Calu3 (cell line): ENCODE measurements at regions not wholly inside any gene's neighbourhood (a gene's known extent, or its start where the extent isn't known, plus 50 kb on each side); places are given as distances from the start of the nearest gene placed in this dataset.

Source experiments
- BruUV-seq: library from RNA; stranded (reverse); fragments of 400-500 nt; replicated peaks from 2 replicates; lab custom pipeline; 2021; lab: Mats Ljungman, UMichigan
- CTCF ChIA-PET: fragments of 300-600 bp; sonication (Branson Sonifier 250); formaldehyde crosslinking; loops from one replicate; lab custom pipeline; 2022; ENCODE audit warnings: antibody characterized with exemption; lab: Charles Lee
- DNase-seq: peaks from one replicate; pipeline ENCODE4 v3.0.0; 2022
- H3K27ac Mint-ChIP-seq: one replicate; pipeline ENCODE4 v1.8.0; 2022; ENCODE audit warnings: mixed read lengths; ENCODE audit not compliant: unreplicated experiment
- H3K27me3 Mint-ChIP-seq: one replicate; pipeline ENCODE4 v1.8.0; 2022; ENCODE audit warnings: mixed read lengths; ENCODE audit not compliant: unreplicated experiment
- H3K36me3 Mint-ChIP-seq: one replicate; pipeline ENCODE4 v1.8.0; 2022; ENCODE audit warnings: mild to moderate bottlenecking, moderate library complexity, mixed read lengths; ENCODE audit not compliant: insufficient read depth, unreplicated experiment
- H3K4me1 Mint-ChIP-seq: one replicate; pipeline ENCODE4 v1.8.0; 2022; ENCODE audit warnings: mild to moderate bottlenecking, low read depth, mixed read lengths; ENCODE audit not compliant: unreplicated experiment
- H3K4me3 Mint-ChIP-seq: one replicate; pipeline ENCODE4 v1.8.0; 2022; ENCODE audit warnings: mild to moderate bottlenecking, low read depth, moderate library complexity, mixed read lengths; ENCODE audit not compliant: unreplicated experiment
- H3K9me3 Mint-ChIP-seq: one replicate; pipeline ENCODE4 v1.8.0; 2022; ENCODE audit warnings: low read depth, mixed read lengths; ENCODE audit not compliant: unreplicated experiment
- intact Hi-C: fragments of 100-400 bp; cut with micrococcal nuclease; formaldehyde crosslinking; loops from one replicate; pipeline ENCODE4 v1.10.0; 2022; ENCODE audit not compliant: unreplicated experiment
- TF ChIP-seq, protein P1 (sequence below): fragments of 200-600 bp; IDR thresholded peaks from one replicate; pipeline ENCODE4 v1.8.0; 2022; ENCODE audit warnings: antibody characterized with exemption; ENCODE audit not compliant: unreplicated experiment

DNA sequence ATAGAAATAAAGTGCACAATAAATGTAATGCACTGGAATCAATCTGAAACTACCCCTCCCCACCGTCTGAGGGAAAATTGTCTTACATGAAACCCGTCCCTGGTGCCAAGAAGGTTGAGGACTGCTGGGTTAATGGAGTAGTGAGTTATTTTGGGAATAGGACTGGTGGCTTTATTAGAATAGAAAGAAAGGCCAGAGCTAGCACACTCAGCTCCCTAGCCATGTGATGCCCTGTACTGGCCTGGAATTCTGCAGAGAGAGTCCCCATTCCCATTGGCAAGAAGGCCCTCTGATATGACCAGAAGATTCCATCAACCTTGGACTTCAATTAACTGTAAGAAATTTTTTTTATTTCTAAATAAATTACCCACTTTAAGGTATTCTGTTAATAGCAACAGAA is 393.5 kb upstream of the PCDH9 start:
- BruUV-seq = no TSS peak
- Mint-ChIP-seq H3K27ac (no peak overlapping the region), H3K4me3 (no peak overlapping the region), H3K27me3 (no peaks in the 10 kb centered on the region), H3K4me1 (no peaks in the 10 kb centered on the region), H3K36me3 (no peaks in the 10 kb centered on the region), H3K9me3 (no peaks in the 10 kb centered on the region)
- CTCF ChIA-PET = no interaction called here
- intact Hi-C loops = no loop called here
- DNase-seq = no peak
- TF ChIP-seq, protein P1, sequence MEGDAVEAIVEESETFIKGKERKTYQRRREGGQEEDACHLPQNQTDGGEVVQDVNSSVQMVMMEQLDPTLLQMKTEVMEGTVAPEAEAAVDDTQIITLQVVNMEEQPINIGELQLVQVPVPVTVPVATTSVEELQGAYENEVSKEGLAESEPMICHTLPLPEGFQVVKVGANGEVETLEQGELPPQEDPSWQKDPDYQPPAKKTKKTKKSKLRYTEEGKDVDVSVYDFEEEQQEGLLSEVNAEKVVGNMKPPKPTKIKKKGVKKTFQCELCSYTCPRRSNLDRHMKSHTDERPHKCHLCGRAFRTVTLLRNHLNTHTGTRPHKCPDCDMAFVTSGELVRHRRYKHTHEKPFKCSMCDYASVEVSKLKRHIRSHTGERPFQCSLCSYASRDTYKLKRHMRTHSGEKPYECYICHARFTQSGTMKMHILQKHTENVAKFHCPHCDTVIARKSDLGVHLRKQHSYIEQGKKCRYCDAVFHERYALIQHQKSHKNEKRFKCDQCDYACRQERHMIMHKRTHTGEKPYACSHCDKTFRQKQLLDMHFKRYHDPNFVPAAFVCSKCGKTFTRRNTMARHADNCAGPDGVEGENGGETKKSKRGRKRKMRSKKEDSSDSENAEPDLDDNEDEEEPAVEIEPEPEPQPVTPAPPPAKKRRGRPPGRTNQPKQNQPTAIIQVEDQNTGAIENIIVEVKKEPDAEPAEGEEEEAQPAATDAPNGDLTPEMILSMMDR = no peak

DNA sequence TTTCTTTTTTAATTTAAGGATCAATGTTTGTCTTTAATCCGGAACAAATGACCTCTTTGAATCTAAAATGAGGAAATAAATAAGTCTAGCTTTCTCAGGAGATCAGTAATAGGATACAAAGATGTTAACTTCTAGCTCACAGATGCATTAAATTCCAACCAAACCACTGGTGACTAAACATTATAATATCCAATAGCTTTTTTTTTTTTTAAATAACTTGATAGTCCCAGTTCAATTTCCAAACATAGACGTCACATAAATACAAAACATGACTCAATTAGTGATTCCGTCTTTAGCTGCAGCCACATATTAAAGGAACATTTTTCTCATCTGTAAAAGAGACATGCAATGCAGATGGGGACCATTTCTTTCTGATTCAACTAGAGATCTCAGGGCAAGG is 390.5 kb upstream of the PCDH9 start:
- no TSS peak for BruUV-seq

DNA sequence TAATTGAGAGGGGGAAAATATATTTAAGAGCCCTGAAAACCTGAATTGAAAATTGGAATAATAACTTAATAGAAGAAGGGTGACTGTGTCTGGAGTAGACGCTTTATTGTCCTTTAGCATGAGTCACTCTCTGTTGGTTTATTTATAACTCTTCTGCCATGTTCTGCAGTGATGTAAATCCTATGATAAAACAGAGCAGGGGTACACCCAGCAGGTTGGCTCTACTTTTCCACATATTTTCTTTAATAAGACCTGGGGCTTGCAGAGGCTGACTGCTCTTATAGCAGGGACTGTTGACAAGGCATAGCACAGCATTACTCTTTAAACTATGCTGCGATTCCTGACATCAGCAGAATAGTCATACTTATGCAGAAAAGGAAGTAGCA is 389.9 kb upstream of the PCDH9 start:
- no peaks in the 10 kb centered on the region for H3K27me3 Mint-ChIP-seq
- TF ChIP-seq, protein P1 = no peak
- BruUV-seq = no TSS peak
- no peaks in the 10 kb centered on the region for H3K36me3 Mint-ChIP-seq
- DNase-seq = no peak
- CTCF ChIA-PET = no interaction called here
- no peaks in the 10 kb centered on the region for H3K9me3 Mint-ChIP-seq
- no peak overlapping the region for H3K27ac Mint-ChIP-seq
- H3K4me3 Mint-ChIP-seq = no peak overlapping the region
- intact Hi-C loops = no loop called here
- no peaks in the 10 kb centered on the region for H3K4me1 Mint-ChIP-seq

More for the DNA sequence above, 390.5 kb upstream of the PCDH9 start:
- no peaks in the 10 kb centered on the region for H3K9me3 Mint-ChIP-seq
- H3K27me3 Mint-ChIP-seq = no peaks in the 10 kb centered on the region
- H3K4me3 Mint-ChIP-seq = no peak overlapping the region
- CTCF ChIA-PET = no interaction called here
- no peaks in the 10 kb centered on the region for H3K36me3 Mint-ChIP-seq
- no peak overlapping the region for H3K27ac Mint-ChIP-seq
- DNase-seq = no peak
- TF ChIP-seq, protein P1 = no peak
- intact Hi-C loops = no loop called here
- no peaks in the 10 kb centered on the region for H3K4me1 Mint-ChIP-seq

DNA sequence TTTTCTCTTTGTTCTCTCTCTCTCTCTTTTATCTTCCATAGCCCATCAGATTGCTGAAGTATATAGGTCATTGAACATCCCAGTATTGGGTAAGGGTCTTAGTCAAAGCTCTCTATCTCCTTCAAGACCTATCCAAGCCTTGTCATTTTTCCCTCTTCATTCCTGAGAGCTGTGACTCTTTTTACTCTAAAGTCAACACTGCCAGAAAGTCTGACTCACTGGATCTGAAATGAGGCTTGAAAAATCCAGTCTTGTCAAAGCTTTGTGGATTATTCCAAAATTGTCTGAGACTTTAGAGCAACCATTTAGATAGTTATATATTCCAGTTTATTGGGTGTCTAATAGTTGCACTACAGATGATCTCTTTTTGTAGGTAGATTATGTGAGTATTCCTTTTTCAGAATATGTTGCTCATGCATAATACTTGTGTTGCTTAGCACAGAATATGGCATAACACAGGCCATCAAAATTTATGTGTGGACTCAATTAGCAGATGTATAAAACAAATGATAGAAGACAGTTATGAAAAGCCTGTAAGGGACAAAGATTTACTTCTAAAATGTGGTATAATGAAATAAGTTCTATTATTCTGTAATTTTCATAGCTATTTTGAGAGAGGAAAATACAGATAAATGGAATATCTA is 389.3 kb upstream of the PCDH9 start:
- Mint-ChIP-seq H3K36me3 (no peaks in the 10 kb centered on the region), H3K27me3 (no peaks in the 10 kb centered on the region), H3K9me3 (no peaks in the 10 kb centered on the region), H3K4me3 (no peak overlapping the region), H3K4me1 (no peaks in the 10 kb centered on the region), H3K27ac (no peak overlapping the region)
- CTCF ChIA-PET = no interaction called here
- intact Hi-C loops = no loop called here
- no peak for DNase-seq
- TF ChIP-seq, protein P1 = no peak
- no TSS peak for BruUV-seq
